ENCODE measurements at regions not wholly inside any gene's neighbourhood (a gene's known extent, or its start where the extent isn't known, plus 50 kb on each side); places are given as distances from the start of the nearest gene placed in this dataset.

GRCh38 chr3:117671722-117672318 lies 962.2 kb downstream of the TUSC7 start:
- TF ChIP-seq CTCF (IDR thresholded peaks at IDR 0.05) = no peak
- no peak for TF ChIP-seq POLR2A (IDR thresholded peaks at IDR 0.05)
